CD4-positive, CD25-positive, alpha-beta regulatory T cell (primary cell): ENCODE measurements at regions not wholly inside any gene's neighbourhood (a gene's known extent, or its start where the extent isn't known, plus 50 kb on each side); places are given as distances from the start of the nearest gene placed in this dataset.

Source experiments
- ATAC-seq, 2 donors: fragments of 150-1000 bp; cut with Tn5 transposase; one replicate each; pipeline ENCODE4 v1.10.0; 2021; ENCODE audit warnings: low read depth in 2 of 2, moderate number of reproducible peaks in 2 of 2, moderate library complexity in 1 of 2
- DNase-seq, 3 donors: peaks; one replicate each; pipeline versions ENCODE4 v3.0.0 to v3.0.0-alpha.2; 2012 to 2022; ENCODE audit warnings: mixed read lengths in 1 of 3
- H3K27ac ChIP-seq: one replicate; pipeline ENCODE4 v1.7.0; 2013; ENCODE audit warnings: mild to moderate bottlenecking, low read length; ENCODE audit not compliant: insufficient read depth, poor library complexity, severe bottlenecking
- H3K27me3 ChIP-seq: one replicate; pipeline ENCODE4 v1.7.0; 2013; ENCODE audit warnings: low read length; ENCODE audit not compliant: control insufficient read depth, insufficient read depth
- H3K36me3 ChIP-seq: one replicate; pipeline ENCODE4 v1.7.0; 2013; ENCODE audit warnings: mild to moderate bottlenecking, low read length, moderate library complexity; ENCODE audit not compliant: control insufficient read depth, insufficient read depth
- H3K4me1 ChIP-seq: 2 replicates; pipeline ENCODE4 v1.7.0; 2013; ENCODE audit warnings: mild to moderate bottlenecking, low read length; ENCODE audit not compliant: insufficient read depth, control insufficient read depth, poor library complexity, severe bottlenecking
- H3K4me3 ChIP-seq: one replicate; pipeline ENCODE4 v1.7.0; 2013; ENCODE audit warnings: low read depth, mild to moderate bottlenecking, low read length, moderate library complexity
- H3K9me3 ChIP-seq, 2 experiments: 1 replicate in 1 of 2; 2 replicates in 1 of 2; pipeline ENCODE4 v1.7.0; 2013; ENCODE audit warnings: low read length in 2 of 2, mild to moderate bottlenecking in 1 of 2, moderate library complexity in 1 of 2; ENCODE audit not compliant: control insufficient read depth in 2 of 2
- H3K27ac Mint-ChIP-seq, 3 donors: one replicate each; pipeline ENCODE4 v1.8.0; 2020 to 2022; ENCODE audit warnings: mild to moderate bottlenecking in 3 of 3, mixed read lengths in 3 of 3, moderate library complexity in 2 of 3
- H3K27me3 Mint-ChIP-seq: one replicate; pipeline ENCODE4 v1.8.0; 2022; ENCODE audit warnings: mild to moderate bottlenecking, mixed read lengths
- H3K36me3 Mint-ChIP-seq: one replicate; pipeline ENCODE4 v1.8.0; 2020; ENCODE audit warnings: mixed read lengths
- H3K4me1 Mint-ChIP-seq, 4 donors: one replicate each; pipeline ENCODE4 v1.8.0; 2020 to 2022; ENCODE audit warnings: mixed read lengths in 4 of 4, mild to moderate bottlenecking in 1 of 4
- H3K4me3 Mint-ChIP-seq, 4 donors: one replicate each; pipeline ENCODE4 v1.8.0; 2020 to 2022; ENCODE audit warnings: mild to moderate bottlenecking in 4 of 4, mixed read lengths in 4 of 4, moderate library complexity in 3 of 4
- H3K9me3 Mint-ChIP-seq, 7 donors: one replicate each; pipeline ENCODE4 v1.8.0; 2020 to 2022; ENCODE audit warnings: mixed read lengths in 7 of 7, mild to moderate bottlenecking in 3 of 7, moderate library complexity in 2 of 7

GRCh38 chr9:18371141-18371540 is 102.8 kb upstream of the ADAMTSL1 start:
- no peak for ATAC-seq
- no peaks in the 10 kb centered on the region for H3K36me3 ChIP-seq

GRCh38 chr9:18371621-18372020 is 102.3 kb upstream of the ADAMTSL1 start:
- H3K27ac Mint-ChIP-seq = no peak overlapping the region
- no peak overlapping the region for H3K27ac ChIP-seq
- H3K36me3 Mint-ChIP-seq = no peaks in the 10 kb centered on the region
- H3K9me3 Mint-ChIP-seq = peaks cover 0 to 3% (median 0%) of the 10 kb centered on the region in 7 donors
- H3K4me3 Mint-ChIP-seq = no peak overlapping the region
- no peaks in the 10 kb centered on the region for H3K9me3 ChIP-seq
- ATAC-seq (no peak), DNase-seq (no peak)
- no peaks in the 10 kb centered on the region for H3K4me1 Mint-ChIP-seq
- no peaks in the 10 kb centered on the region for H3K4me1 ChIP-seq
- H3K27me3 Mint-ChIP-seq = no peaks in the 10 kb centered on the region
- H3K27me3 ChIP-seq = no peaks in the 10 kb centered on the region
- no peak overlapping the region for H3K4me3 ChIP-seq
- no peaks in the 10 kb centered on the region for H3K36me3 ChIP-seq

More at GRCh38 chr9:18371141-18371540, 102.8 kb upstream of the ADAMTSL1 start:
- Mint-ChIP-seq H3K4me1 (no peaks in the 10 kb centered on the region), H3K4me3 (no peak overlapping the region), H3K27me3 (no peaks in the 10 kb centered on the region), H3K36me3 (no peaks in the 10 kb centered on the region), H3K27ac (no peak overlapping the region), H3K9me3 (peaks cover 0 to 2% (median 0%) of the 10 kb centered on the region in 7 donors)
- Histone ChIP-seq H3K27me3 (no peaks in the 10 kb centered on the region), H3K4me3 (no peak overlapping the region), H3K27ac (no peak overlapping the region), H3K4me1 (no peaks in the 10 kb centered on the region), H3K9me3 (no peaks in the 10 kb centered on the region)
- no peak for DNase-seq

- H3K27ac Mint-ChIP-seq = no peak overlapping the region
Measured at GRCh38 chr9:18379073-18379811, 94.7 kb upstream of the ADAMTSL1 start.

GRCh38 chr9:18382243-18382642 is 91.7 kb upstream of the ADAMTSL1 start:
- H3K36me3 Mint-ChIP-seq = no peaks in the 10 kb centered on the region
- no peak overlapping the region for H3K4me3 Mint-ChIP-seq
- H3K4me1 Mint-ChIP-seq = no peaks in the 10 kb centered on the region
- no peak for ATAC-seq
- Histone ChIP-seq H3K36me3 (no peaks in the 10 kb centered on the region), H3K27me3 (no peaks in the 10 kb centered on the region), H3K4me1 (no peaks in the 10 kb centered on the region), H3K9me3 (no peaks in the 10 kb centered on the region), H3K27ac (no peak overlapping the region), H3K4me3 (no peak overlapping the region)
- DNase-seq = no peak
- peaks cover 0 to 7% (median under 1%) of the 10 kb centered on the region in 7 donors for H3K9me3 Mint-ChIP-seq
- H3K27ac Mint-ChIP-seq = no peak overlapping the region
- no peaks in the 10 kb centered on the region for H3K27me3 Mint-ChIP-seq

More at GRCh38 chr9:18379073-18379811, 94.7 kb upstream of the ADAMTSL1 start:
- no peaks in the 10 kb centered on the region for H3K4me1 Mint-ChIP-seq
- Histone ChIP-seq H3K27me3 (no peaks in the 10 kb centered on the region), H3K4me3 (no peak overlapping the region), H3K36me3 (no peaks in the 10 kb centered on the region), H3K4me1 (no peaks in the 10 kb centered on the region), H3K9me3 (no peaks in the 10 kb centered on the region), H3K27ac (no peak overlapping the region)
- ATAC-seq (no peak), DNase-seq (no peak)
- no peaks in the 10 kb centered on the region for H3K36me3 Mint-ChIP-seq
- H3K9me3 Mint-ChIP-seq = peaks cover 0 to 7% (median 3%) of the 10 kb centered on the region in 7 donors
- H3K4me3 Mint-ChIP-seq = no peak overlapping the region
- H3K27me3 Mint-ChIP-seq = no peaks in the 10 kb centered on the region

GRCh38 chr9:18384066-18384465 is 89.9 kb upstream of the ADAMTSL1 start:
- Mint-ChIP-seq H3K9me3 (peaks cover 0 to 5% (median 0%) of the 10 kb centered on the region in 7 donors), H3K4me1 (no peaks in the 10 kb centered on the region), H3K27me3 (no peaks in the 10 kb centered on the region), H3K27ac (no peak overlapping the region), H3K36me3 (no peaks in the 10 kb centered on the region), H3K4me3 (no peak overlapping the region)
- Histone ChIP-seq H3K27me3 (no peaks in the 10 kb centered on the region), H3K4me3 (no peak overlapping the region), H3K27ac (no peak overlapping the region), H3K36me3 (no peaks in the 10 kb centered on the region), H3K9me3 (no peaks in the 10 kb centered on the region), H3K4me1 (no peaks in the 10 kb centered on the region)
- ATAC-seq = no peak
- DNase-seq = no peak

GRCh38 chr9:18385696-18386490 is 88.1 kb upstream of the ADAMTSL1 start:
- Histone ChIP-seq H3K27ac (no peak overlapping the region), H3K27me3 (no peaks in the 10 kb centered on the region), H3K36me3 (no peaks in the 10 kb centered on the region), H3K9me3 (no peaks in the 10 kb centered on the region), H3K4me1 (no peaks in the 10 kb centered on the region), H3K4me3 (no peak overlapping the region)
- no peak for ATAC-seq
- Mint-ChIP-seq H3K4me3 (no peak overlapping the region), H3K36me3 (no peaks in the 10 kb centered on the region), H3K27ac (no peak overlapping the region), H3K4me1 (no peaks in the 10 kb centered on the region), H3K9me3 (peaks cover 0 to 2% (median 0%) of the 10 kb centered on the region in 7 donors), H3K27me3 (no peaks in the 10 kb centered on the region)
- no peak for DNase-seq

GRCh38 chr9:18390393-18390792 is 83.6 kb upstream of the ADAMTSL1 start:
- Histone ChIP-seq H3K27me3 (no peaks in the 10 kb centered on the region), H3K36me3 (no peaks in the 10 kb centered on the region), H3K27ac (no peak overlapping the region), H3K4me1 (no peaks in the 10 kb centered on the region), H3K4me3 (no peak overlapping the region), H3K9me3 (no peaks in the 10 kb centered on the region)
- Mint-ChIP-seq H3K9me3 (no peaks in the 10 kb centered on the region), H3K4me3 (no peak overlapping the region), H3K4me1 (no peaks in the 10 kb centered on the region), H3K27me3 (peaks cover 4% of the 10 kb centered on the region), H3K36me3 (no peaks in the 10 kb centered on the region), H3K27ac (no peak overlapping the region)
- DNase-seq (no peak), ATAC-seq (no peak)
